ENCODE measurements at regions not wholly inside any gene's neighbourhood (a gene's known extent, or its start where the extent isn't known, plus 50 kb on each side); places are given as distances from the start of the nearest gene placed in this dataset.

DNA sequence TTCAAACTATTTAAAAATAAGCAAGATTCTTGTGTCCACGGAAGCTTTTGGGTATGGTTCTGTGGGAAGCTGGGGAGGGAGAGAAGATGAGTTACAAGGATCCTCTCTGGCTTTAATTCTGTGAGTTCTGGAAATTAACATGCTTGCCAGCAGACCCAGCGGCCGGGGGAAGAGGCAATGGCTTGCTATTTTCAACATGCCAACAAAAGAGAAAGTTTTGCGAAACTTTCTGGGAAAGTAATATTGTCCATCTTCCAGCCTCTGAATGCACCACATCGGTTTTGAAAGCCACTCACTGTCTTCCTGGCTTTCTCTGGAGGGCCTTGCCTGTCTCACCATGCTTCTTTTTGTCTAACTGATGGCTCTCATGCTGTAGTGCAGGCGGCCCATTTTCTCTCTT is 85.7 kb downstream of the EN1 start:
- TF ChIP-seq, protein P1, sequence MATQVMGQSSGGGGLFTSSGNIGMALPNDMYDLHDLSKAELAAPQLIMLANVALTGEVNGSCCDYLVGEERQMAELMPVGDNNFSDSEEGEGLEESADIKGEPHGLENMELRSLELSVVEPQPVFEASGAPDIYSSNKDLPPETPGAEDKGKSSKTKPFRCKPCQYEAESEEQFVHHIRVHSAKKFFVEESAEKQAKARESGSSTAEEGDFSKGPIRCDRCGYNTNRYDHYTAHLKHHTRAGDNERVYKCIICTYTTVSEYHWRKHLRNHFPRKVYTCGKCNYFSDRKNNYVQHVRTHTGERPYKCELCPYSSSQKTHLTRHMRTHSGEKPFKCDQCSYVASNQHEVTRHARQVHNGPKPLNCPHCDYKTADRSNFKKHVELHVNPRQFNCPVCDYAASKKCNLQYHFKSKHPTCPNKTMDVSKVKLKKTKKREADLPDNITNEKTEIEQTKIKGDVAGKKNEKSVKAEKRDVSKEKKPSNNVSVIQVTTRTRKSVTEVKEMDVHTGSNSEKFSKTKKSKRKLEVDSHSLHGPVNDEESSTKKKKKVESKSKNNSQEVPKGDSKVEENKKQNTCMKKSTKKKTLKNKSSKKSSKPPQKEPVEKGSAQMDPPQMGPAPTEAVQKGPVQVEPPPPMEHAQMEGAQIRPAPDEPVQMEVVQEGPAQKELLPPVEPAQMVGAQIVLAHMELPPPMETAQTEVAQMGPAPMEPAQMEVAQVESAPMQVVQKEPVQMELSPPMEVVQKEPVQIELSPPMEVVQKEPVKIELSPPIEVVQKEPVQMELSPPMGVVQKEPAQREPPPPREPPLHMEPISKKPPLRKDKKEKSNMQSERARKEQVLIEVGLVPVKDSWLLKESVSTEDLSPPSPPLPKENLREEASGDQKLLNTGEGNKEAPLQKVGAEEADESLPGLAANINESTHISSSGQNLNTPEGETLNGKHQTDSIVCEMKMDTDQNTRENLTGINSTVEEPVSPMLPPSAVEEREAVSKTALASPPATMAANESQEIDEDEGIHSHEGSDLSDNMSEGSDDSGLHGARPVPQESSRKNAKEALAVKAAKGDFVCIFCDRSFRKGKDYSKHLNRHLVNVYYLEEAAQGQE (IDR thresholded peaks at IDR 0.05) = no peak
- TF ChIP-seq RAD21 (conservative IDR thresholded peaks at IDR 0.05 in 1 of 2, IDR thresholded peaks at IDR 0.05 in 1 of 2) = no peak
